ENCODE measurements at regions not wholly inside any gene's neighbourhood (a gene's known extent, or its start where the extent isn't known, plus 50 kb on each side); places are given as distances from the start of the nearest gene placed in this dataset.

DNA sequence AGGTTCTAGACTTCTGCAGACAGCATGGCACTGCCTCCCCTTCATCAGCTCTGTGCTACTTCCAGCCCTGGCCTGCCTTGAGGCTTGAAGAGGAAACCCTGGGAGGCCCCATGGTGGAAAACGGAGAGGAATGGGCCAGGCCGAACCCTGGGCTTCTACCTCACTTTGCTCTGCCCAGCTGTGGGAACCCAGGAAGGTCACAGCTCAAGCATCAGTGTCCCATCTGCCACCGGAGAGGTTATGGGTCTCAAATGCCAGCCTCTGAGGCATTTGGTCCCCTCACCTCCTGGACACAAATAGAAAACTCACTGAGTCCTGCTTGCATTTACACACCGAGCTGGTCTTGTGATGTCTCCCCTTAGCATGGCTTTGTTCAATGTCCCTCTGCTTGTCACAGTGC is 80.1 kb upstream of the ALDH1B1 start:
- no peak for DNase-seq

DNA sequence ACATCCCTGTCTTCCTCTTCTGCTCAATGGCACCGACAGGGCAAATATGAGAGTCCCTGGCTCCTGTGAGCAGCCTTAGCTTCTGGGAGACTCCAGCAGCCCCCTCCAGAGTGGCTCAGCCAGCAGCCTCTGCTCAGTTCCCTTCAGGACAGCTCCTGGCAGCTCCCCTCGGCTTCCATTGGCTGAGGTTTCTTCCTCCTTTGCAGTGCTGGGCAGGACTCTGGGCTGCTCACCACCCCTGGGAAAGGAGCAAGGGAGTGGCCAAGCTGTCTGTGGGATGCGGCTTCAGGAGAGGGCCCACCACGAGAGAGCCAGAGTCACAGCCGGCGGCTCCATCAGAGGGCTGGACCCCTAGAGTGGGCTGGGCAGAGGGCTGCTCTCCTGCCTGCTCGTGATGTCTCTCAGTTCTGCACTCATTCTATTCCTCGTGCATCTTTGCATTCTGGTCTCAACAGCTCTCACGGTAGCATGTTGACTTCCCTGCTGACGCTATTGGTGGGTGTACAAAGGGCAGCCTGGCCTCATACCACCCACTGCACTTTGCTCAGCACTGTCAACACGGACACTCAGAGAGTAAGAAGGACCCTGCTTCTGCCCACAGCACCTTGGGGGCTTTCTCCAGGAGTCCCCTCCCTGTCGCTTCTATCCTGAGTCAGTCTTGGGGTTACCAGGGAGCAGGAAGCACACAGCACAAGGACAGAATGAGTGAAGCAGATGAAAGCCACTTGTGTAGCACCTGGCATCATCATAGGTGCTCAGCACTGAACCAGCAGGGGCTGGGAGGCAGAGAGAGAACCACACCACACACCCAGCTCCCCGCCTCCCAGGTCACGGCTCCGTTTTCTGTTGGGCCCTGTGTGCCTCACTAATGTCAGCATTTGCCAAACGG is 80.9 kb upstream of the ALDH1B1 start:
- DNase-seq: peak; percentile 7

DNA sequence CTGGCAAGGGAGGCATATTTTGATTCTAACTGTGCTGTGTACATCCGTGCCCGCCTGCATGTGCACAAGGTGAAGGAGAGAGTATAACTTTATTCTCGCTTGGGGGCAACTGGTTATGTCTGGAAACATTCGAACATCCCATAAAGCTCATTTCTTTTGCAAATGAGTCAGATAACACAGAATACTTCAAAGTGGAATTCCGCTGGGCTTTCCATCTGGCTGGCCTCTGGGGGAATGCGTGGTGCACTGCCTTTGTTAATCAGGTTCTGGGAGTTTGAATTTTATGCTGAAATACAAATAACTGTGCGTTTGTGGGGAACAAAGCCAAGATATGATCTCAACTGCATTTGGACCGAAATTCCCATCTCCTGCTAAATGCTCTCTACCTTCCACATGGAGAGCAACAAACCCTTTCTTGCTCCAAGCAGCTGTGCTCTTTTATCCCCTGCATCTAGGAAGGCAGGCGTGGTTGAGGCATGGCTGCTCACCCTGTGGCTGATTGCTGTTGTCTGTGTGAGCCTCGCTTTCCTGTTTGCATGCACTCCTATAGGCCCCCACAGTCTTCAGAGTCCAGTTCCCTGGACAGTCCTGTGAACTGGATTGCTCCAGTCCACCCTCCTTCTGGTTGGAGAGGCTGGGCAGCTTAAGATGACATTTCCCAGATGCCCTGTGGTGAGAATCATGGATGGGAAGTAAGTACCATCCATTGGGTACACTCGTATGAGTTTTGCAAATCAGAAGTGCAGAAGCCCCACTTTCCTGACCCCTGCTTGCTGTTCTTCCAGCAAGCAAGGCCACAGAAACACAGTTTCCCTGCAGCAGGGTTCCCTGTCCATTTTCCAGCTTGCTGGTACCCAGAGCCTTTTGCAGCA is 82.9 kb upstream of the ALDH1B1 start:
- peak; percentile 60 for DNase-seq

DNA sequence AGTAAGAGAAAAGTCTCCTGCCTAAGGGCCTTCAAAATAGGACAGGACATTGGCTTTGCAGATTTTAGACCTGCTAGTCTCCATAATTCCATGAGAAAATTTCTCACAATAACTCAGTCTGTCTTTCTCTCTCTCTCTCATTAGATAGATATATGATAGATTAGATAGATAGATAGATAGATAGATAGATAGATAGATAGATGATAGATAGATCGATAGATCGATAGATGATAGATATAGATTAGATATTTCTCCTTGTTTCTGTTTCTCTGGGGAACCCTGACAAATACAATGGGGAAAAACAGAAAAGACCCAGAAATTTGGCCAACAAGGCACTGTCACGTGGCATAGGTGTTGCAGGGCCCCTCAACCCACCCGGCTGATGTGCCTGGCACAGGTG is 84.4 kb upstream of the ALDH1B1 start:
- DNase-seq: no peak

DNA sequence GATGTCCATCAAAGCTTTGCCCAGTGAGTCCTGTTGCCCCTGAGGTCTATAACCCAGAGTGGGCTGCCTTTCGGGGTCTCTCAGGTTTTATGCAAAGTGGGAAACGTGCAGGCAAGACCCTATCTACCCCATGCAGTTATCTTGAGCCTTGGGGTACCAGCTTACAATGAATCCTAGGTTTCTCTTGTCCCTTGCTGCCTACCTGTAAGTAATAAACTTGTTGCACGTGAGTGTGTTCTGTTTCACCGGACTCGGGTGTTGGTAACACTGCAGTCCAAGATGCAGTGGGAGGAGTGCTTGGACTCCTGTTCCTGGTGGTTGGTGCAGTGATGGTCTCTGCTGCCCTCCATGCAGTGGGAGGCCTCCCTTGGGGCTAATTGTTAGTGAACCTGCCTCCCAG is 85.6 kb upstream of the ALDH1B1 start:
- DNase-seq: no peak

DNA sequence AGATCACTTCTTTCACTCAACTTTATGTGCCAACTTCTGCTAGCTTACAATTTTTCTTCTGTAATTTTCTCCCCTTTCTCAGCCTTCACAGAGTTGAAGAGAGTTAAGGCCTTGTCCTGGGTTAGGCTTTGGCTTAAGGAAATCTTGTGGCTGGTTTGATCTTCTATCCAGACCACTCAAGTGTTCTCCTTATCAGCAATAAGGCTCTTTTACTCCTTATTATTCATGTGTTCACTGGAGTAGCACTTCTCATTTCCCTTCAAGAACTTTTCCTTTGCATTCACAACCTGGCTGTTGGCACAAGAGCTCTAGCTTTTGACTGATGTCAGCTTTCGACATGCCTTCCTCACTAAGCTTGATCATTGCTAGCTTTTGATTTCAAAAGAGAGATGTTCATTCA is 86.9 kb upstream of the ALDH1B1 start:
- DNase-seq: no peak

DNA sequence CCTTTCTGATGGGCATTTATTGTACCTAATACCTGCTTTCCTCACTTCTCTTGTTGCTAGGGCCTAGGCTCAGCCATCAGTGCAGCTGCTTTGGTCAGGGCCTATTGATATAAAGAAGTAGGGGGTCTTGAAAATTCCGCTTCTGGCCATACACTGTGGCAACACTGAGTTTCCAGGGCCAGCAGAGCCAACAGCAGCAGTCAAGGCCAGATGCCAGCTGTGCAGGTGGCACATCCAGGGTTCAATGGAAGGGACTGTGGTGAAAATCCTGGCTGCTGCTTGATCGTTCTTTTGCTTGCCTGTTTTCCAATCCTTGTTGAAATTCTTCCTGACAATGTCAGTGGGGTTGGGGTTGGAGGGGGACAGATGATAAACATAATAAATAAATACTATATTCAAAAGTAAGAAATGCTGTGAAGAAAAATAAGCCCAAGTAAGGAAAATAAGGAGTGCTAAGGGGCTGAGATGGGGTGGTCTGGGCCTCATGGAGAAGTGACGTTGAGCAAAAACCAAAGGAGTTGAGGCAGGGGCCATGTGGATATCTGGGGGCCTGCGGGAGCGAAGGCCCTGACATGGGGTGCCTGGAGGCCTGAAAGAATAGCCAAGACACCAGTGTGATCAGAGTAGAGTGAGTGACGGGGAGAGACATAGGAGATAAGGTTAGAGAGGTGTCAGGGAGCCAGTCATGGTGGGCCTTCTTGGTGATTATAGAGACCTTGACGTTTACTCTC is 91.0 kb upstream of the ALDH1B1 start:
- no peak for DNase-seq

DNA sequence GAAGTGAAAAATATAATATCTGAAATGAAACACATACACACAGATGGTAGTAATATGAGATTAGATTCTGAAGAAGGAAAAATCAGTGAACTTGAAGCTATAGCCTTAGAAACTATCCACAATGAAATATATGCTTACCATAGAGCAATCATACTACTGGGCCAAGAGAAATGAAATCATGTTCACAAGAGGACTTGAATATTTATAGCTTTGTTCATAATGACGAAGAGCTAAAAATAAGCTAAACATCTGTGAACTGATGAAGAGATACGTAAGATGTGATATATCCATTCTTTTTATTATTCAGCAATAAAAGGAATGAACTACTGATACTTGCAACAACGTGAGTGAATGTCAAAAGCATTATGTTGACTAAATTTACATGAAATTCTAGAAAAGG is 92.6 kb upstream of the ALDH1B1 start:
- no peak for DNase-seq

DNA sequence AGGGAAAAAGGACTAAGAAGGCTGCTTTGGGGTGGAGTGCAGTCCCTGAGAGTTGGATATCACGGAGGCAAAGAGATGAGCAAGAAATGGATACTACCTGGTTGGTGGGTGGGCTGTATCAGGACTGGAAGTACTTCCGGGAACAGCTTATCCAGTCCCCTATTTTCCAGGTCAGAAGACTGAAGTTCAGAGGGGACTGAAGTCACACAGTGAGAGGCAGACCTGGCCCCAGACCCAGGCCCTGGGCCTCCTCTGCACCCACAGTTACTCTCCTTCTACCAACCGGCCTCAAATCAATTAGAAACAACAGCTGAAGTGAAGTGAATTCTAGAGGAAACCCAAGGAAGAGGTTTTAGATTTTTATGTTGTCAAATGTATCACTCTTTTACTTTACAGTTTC is 93.6 kb upstream of the ALDH1B1 start:
- DNase-seq: no peak

DNA sequence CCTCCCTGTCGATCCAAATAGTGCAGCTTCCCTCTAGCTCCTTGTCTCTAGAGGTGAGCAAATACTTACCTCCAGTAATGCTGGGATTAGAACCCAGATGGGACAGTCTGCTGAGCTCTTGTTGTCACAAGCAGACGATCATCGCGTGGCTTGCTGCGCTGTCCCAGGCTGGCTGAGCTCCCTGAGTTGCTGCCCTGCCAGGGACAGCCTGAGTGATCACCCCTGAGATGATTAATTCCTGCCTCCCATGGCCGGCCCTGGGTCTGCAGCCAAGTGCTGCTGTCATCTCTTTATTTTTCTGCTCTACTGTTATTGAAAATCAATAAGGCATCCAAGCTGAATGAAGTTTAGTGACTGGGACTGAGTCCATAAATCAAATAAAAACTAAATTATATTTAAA is 94.0 kb upstream of the ALDH1B1 start:
- DNase-seq: no peak

DNA sequence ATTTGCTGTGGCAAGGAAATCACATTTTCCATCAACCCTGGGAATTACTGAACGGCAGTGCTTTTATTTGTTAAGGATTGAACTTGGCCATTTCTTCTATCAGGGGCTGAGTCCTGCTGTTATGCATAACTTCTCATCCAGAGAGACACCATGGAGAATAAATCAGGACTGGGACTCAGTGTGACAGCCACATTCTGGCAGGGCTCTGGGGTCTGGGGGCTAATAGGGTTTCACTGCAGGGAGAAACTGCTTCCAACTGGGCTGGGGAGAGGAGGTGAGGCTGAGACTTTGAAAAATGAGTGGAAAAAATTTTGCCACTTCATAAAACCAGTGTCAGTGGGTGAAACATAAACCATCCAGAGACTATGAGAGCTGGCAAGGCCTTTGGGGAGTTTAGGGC is 95.7 kb upstream of the ALDH1B1 start:
- DNase-seq: no peak

DNA sequence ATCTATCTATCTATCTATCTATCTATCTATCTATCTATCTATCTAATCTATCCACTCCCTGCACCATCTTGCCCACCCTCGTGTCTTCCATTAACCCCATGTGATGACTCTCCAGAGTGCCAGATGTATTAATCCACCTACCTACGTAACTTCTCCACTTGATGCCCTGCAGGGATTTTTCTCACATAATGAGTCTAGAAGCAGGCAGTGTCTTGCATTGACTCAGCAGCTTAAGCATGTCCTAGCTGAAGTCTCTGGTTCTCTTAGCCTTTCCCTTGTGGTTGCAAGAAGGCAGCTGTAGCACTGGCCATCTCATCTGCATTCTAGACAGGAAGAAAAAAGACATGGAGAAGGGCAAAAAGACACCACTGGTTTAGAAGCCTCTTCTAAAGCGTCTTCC is 96.7 kb upstream of the ALDH1B1 start:
- DNase-seq: no peak

DNA sequence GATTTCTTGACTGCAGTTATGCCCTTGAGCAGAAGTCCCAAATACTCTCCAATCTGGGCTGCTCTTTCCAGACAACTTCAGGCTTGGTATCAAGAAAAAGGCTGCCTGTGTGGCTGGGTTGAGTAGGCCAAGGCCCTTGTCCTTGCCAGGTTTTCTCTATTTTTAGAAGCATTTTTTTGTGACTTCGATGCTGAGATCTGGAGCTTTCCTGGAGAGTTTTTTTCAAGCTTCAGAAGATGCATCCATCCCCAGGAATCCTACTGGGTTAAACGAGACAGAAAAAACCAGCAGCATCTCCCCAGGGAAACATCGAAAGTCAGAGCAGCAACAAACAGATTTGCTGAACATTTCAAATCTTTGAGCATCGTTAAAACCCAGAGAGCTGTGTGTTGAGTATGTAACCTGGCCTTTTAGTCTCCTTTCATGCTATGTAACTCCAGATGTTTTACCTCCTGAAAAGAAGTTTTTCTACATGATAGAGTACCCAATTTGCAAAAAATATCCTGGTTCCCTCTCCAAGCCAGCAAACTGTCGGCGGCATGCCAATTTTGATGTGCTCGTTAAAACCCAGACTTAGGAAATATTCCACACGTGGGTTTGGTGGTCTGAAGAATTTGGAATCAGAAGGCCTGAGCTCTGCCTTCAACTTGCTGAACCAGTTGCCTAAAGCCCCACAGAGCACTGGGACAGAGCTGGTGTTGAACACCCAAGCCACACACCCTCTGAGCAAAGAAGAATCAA is 98.1 kb upstream of the ALDH1B1 start:
- no peak for DNase-seq

DNA sequence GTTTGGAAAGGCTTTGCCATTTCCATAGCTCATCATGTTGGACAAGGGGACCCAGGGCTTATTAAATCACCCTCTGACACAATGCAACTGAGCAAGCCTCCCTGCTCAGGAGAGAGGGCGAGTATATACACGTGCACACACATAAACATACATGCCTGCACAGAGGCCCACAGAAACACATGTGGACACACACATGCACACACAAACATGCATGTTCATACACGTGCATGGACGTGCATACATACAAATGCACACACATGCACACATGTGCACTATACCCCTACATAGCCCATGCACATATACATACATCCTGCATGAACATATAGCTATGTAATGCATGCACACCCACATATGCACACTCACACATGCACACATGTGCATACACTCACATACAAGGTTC is 99.5 kb upstream of the ALDH1B1 start:
- DNase-seq: no peak

DNA sequence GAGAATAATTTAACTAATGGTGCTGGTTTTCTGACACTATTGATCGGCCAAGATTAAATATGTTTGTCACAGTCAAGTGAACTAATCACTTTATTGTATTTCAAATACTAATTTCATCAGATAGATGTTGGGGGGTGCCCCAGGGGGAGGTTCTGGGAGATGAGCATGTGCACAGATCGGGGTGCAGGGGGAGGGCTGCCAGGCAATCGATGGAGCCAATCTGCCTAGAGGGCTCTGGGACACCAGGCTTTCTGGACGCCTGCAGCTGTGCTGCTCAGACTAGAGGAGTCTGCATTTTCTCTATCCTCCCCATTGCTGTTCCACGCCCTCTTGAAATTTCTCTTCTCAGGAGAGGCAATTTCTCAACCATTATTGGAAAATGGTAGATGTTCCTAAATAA is 100.0 kb upstream of the ALDH1B1 start:
- DNase-seq: no peak

DNA sequence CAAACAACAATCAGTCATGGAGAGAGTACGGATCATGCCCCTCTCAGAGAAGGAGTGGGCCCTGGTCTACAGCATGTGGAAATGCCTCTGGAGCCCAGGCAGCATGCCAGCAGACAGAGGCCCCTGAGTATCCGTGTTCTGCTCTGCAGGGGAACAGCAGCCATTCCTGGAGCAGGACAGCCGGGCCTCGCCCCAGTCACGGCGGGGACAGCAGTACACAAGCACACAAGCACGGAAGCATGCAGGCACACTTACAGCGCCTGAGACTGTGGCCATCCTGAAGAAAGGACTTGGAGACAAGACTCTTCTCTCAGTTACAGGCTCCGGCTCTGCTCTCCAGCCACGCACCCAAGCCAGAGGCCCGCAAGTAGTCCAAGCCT is 102.6 kb upstream of the ALDH1B1 start:
- DNase-seq: no peak

DNA sequence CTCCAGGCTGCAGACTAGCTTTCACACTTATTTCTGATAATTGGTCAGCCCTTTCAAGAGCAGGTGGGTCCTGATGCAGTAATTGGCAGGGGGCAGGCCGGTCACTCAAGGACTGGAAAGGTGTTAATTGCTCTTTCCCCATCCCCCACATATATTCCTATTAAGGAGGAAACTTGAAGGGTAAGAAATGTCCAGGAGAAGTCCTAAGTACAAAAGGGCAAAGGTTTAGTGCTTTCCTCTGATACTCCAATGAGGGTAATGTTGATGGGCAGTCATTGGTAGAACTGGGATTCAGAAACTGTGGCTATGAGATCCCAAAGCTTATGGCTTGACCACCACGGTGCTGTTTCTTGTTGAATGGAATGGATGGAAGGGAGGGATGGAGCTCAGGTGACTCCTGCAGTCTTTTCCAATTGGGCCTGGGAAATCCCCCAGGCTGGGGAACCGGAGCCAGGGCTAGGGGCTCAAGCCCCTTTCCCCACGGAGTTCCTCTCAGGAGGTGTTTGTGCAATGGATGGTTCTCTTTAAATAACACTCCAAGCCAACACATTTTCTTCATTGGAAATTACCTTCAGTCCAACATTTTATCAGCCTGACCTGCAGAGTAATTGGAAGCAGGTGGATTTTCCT is 103.2 kb upstream of the ALDH1B1 start:
- DNase-seq: no peak

DNA sequence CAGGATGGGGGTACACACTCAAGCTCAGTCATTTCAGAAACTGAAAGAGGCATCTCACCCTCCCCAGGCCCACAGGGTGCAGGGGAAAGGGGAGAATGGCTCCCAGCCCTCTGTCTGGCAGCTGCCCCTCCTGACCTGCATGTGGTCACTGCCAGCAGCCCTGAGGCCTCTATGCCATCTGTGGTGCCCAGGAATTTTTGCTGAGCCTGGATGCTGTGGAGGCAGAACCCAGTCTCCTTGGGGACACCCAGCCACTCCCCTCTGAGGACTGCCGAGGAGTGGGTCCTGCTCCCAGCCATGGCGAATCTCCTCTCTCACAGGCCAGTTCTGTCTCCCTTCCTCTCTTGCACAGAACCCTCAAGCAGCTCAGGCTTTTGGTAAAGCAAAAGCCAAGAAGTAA is 104.0 kb upstream of the ALDH1B1 start:
- no peak for DNase-seq

DNA sequence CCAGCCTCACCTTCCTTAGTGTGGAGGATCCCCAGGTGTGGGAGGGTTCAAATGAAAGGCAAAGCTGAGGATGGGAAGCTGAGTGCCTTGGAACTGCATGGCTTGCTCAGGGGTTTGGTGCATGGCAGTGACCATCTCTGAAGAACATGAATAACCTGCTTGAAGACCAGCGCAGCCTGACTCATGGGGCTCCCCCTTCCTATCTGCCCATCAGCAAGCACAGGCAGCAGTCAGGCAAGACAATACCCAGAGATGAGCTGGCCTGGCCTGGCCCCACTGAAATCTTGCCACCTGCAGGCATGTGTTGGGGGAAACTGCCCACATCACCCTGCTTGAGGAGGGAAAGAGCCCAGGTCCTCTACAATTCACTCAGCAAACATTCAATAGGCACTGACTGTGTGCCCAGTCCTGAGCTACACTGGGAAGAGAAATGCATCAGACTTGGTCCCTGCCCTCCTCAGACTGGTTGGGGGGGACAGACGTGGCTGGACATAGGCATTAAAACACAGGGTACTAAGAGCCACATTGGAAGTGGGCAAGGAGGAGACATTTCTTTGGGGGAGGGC is 105.0 kb upstream of the ALDH1B1 start:
- peak; percentile 5 for DNase-seq

DNA sequence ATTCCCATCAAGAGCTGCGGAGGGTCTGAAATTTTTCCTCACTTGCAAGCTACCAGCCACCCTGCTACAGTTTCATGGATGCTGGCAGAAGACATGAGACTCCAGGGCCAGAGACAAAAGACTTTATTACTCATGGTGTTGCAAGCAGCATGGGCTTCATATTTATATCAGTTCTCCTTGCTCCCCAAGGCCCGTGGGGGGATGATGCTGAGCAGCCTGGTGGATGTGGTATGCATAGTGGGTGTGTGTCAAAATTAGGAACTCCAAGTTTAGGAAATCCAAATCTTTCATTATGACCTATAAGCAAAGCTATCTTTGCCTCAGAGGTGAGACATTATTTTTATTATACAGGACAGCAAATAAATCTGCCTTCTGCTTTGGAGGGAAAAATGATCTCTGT is 105.7 kb upstream of the ALDH1B1 start:
- DNase-seq: no peak

DNA sequence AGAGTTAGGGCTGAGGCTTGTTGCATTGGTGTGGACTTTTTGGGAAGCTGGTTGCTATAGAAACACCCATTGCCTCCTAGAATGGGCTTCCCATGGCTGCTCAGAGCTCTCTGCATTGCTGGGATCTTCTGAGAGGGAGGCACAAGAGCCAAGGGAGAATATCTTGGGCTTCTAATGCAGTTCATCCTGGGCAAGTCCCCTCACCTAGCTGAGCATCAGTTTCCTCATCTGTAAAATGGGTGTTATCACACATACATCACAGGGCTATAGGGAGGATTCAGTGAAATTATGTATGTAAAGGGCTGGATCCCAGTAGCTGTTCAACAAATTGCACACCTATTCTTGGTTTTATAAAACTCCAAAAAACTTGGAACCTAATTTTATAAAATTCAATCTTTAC is 106.1 kb upstream of the ALDH1B1 start:
- DNase-seq: no peak

DNA sequence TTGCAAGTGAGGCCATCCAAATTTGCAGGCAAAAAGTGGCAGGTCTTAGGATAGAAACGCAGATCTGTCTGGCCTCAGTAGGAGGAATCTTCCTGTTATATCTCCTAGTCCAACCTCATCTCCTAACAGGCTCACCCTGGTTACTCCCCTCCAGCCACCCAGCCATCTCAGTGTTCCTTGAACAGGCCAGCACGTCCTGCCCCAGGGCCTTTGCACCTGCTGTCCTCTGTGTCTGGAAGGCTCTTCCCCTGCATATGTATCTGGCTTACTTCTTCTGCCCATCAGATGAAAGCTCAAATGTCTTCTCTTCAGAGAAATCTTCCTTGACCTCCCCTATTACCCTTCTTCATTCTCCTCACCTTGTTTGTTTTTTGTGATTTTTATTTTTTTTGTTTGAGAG is 107.3 kb upstream of the ALDH1B1 start:
- no peak for DNase-seq
